K562 (cell line): ENCODE measurements at regions not wholly inside any gene's neighbourhood (a gene's known extent, or its start where the extent isn't known, plus 50 kb on each side); places are given as distances from the start of the nearest gene placed in this dataset.

Source experiments
- E2F3 ChIP-seq: fragments of 250-450 bp; sonication (Bioruptor Pico); IDR thresholded peaks from 2 replicates; pipeline ENCODE4 v1.4.0; 2020; ENCODE audit warnings: mild to moderate bottlenecking
- GABPB1 ChIP-seq: sonication (generic); formaldehyde crosslinking; IDR thresholded peaks from 2 replicates; pipeline ENCODE4 v1.8.0; 2022; ENCODE audit warnings: mild to moderate bottlenecking, missing genetic modification reagents
- MBD2 ChIP-seq: sonication (generic); IDR thresholded peaks from 2 replicates; pipeline ENCODE4 v1.6.1; 2016; ENCODE audit warnings: low read depth, borderline replicate concordance
- SUPT5H ChIP-seq: fragments of 450-650 bp; IDR thresholded peaks from 2 replicates; pipeline ENCODE4 v1.6.1; 2016
- TAF7 ChIP-seq: fragments of 450-650 bp; IDR thresholded peaks from 2 replicates; pipeline ENCODE4 v1.6.1; 2016; ENCODE audit warnings: missing genetic modification characterization, missing compliant biosample characterization
- TSC22D4 ChIP-seq: fragments of 450-650 bp; IDR thresholded peaks from 2 replicates; pipeline ENCODE4 v1.6.1; 2016; ENCODE audit warnings: missing genetic modification characterization, missing biosample characterization, control low read depth
- ZBTB40 ChIP-seq, 2 experiments: fragments of 450-650 bp in 1 of 2; sonication (generic) in 1 of 2; formaldehyde crosslinking in 1 of 2; IDR thresholded peaks; 2 replicates each; pipeline versions ENCODE4 v1.7.1 to v1.9.0; 2016 to 2022; ENCODE audit warnings: inconsistent platforms in 1 of 2, mild to moderate bottlenecking in 1 of 2, missing genetic modification reagents in 1 of 2
- ZNF830 ChIP-seq: fragments of 250-450 bp; sonication (Bioruptor Pico); IDR thresholded peaks from 2 replicates; pipeline ENCODE4 v1.5.0; 2021; ENCODE audit warnings: mild to moderate bottlenecking
- ZZZ3 ChIP-seq: fragments of 450-650 bp; IDR thresholded peaks from 2 replicates; pipeline ENCODE4 v1.6.1; 2016; ENCODE audit warnings: antibody characterized with exemption, mild to moderate bottlenecking, moderate library complexity
- TF ChIP-seq, protein P1 (sequence below): fragments of 450-650 bp; formaldehyde crosslinking; IDR thresholded peaks from 2 replicates; pipeline ENCODE4 v1.4.0; 2020; ENCODE audit warnings: mild to moderate bottlenecking, mixed read lengths
- TF ChIP-seq, protein P2 (sequence below), 2 experiments: fragments of 250-450 bp in 1 of 2; fragments of 450-650 bp in 1 of 2; sonication (Bioruptor Pico) in 1 of 2; IDR thresholded peaks; 2 replicates each; pipeline versions ENCODE4 v1.6.1 to v1.8.0; 2016 to 2021; ENCODE audit warnings: mild to moderate bottlenecking in 2 of 2, moderate library complexity in 2 of 2, missing compliant biosample characterization in 1 of 2, missing genetic modification characterization in 1 of 2
- TF ChIP-seq, protein P3 (sequence below): fragments of 450-650 bp; formaldehyde crosslinking; IDR thresholded peaks from 2 replicates; pipeline ENCODE4 v1.4.0; 2022; ENCODE audit warnings: missing genetic modification characterization

GRCh38 chr4:13777341-13777740 lies 149.8 kb upstream of the BOD1L1 start (continued):
- TF ChIP-seq ZBTB40 (IDR thresholded peaks at IDR 0.05) (no peak), ZBTB40 (CRISPR knock-in tag; IDR thresholded peaks at IDR 0.05) (no peak), GABPB1 (CRISPR knock-in tag) (no peak), ZZZ3 (no peak), SUPT5H (no peak), MBD2 (no peak), ZNF830 (CRISPR knock-in tag) (no peak), TSC22D4 (tag) (no peak), TAF7 (tag) (no peak), E2F3 (no peak)
- TF ChIP-seq, protein P1, sequence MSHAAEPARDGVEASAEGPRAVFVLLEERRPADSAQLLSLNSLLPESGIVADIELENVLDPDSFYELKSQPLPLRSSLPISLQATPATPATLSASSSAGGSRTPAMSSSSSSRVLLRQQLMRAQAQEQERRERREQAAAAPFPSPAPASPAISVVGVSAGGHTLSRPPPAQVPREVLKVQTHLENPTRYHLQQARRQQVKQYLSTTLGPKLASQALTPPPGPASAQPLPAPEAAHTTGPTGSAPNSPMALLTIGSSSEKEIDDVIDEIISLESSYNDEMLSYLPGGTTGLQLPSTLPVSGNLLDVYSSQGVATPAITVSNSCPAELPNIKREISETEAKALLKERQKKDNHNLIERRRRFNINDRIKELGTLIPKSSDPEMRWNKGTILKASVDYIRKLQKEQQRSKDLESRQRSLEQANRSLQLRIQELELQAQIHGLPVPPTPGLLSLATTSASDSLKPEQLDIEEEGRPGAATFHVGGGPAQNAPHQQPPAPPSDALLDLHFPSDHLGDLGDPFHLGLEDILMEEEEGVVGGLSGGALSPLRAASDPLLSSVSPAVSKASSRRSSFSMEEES (CRISPR knock-in tag) = no peak
- TF ChIP-seq, protein P2, sequence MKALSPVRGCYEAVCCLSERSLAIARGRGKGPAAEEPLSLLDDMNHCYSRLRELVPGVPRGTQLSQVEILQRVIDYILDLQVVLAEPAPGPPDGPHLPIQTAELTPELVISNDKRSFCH (CRISPR knock-in tag; IDR thresholded peaks at IDR 0.05) = no peak
- TF ChIP-seq, protein P2 (tag; IDR thresholded peaks at IDR 0.05) = no peak
- TF ChIP-seq, protein P3, sequence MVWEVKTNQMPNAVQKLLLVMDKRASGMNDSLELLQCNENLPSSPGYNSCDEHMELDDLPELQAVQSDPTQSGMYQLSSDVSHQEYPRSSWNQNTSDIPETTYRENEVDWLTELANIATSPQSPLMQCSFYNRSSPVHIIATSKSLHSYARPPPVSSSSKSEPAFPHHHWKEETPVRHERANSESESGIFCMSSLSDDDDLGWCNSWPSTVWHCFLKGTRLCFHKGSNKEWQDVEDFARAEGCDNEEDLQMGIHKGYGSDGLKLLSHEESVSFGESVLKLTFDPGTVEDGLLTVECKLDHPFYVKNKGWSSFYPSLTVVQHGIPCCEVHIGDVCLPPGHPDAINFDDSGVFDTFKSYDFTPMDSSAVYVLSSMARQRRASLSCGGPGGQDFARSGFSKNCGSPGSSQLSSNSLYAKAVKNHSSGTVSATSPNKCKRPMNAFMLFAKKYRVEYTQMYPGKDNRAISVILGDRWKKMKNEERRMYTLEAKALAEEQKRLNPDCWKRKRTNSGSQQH = no peak
